ENCODE measurements at regions not wholly inside any gene's neighbourhood (a gene's known extent, or its start where the extent isn't known, plus 50 kb on each side); places are given as distances from the start of the nearest gene placed in this dataset.

GRCh38 chr3:124393340-124393739, 336.9 kb upstream of the UMPS start:
- TF ChIP-seq FOXA1 (IDR thresholded peaks at IDR 0.05) (no peak), GABPA (IDR thresholded peaks at IDR 0.05 in 1 of 2, conservative IDR thresholded peaks at IDR 0.05 in 1 of 2) (no peak), NR2F2 (IDR thresholded peaks at IDR 0.05) (no peak), CTCF (IDR thresholded peaks at IDR 0.05; ENCODE audit: low read depth, low read length, missing input control) (no peak), ATF3 (IDR thresholded peaks at IDR 0.05) (no peak), REST (IDR thresholded peaks at IDR 0.05) (no peak), RAD21 (IDR thresholded peaks at IDR 0.05) (no peak), JUND (IDR thresholded peaks at IDR 0.05) (no peak), HNF4G (IDR thresholded peaks at IDR 0.05) (no peak), MAX (IDR thresholded peaks at IDR 0.05) (no peak), SP1 (IDR thresholded peaks at IDR 0.05) (no peak), RXRA (IDR thresholded peaks at IDR 0.05) (no peak), ZBTB33 (IDR thresholded peaks at IDR 0.05) (no peak), EGR1 (IDR thresholded peaks at IDR 0.05; ENCODE audit: low read depth in 2 of 2) (no peak), HNF4A (conservative IDR thresholded peaks at IDR 0.05) (no peak), FOXA2 (IDR thresholded peaks at IDR 0.05) (no peak), TAF1 (conservative IDR thresholded peaks at IDR 0.05) (no peak), YY1 (IDR thresholded peaks at IDR 0.05) (no peak)
- Histone ChIP-seq H3K4me1 (ENCODE audit: control insufficient read depth in 4 of 4, insufficient read depth in 4 of 4, low read length in 3 of 4) (peaks cover 6 to 38% (median 29%) of the 10 kb centered on the region in 4 donors), H3K27me3 (ENCODE audit: control insufficient read depth in 4 of 4, insufficient read depth in 4 of 4, low read length in 3 of 4) (no peaks in the 10 kb centered on the region), H3K9me3 (ENCODE audit: control insufficient read depth in 4 of 4, low read length in 3 of 4) (no peaks in the 10 kb centered on the region), H3K9ac (ENCODE audit: low read depth in 1 of 2, low read length in 2 of 2) (no peak overlapping the region), H3K4me3 (ENCODE audit: low read depth in 1 of 3, low read length in 3 of 3) (no peak overlapping the region), H3K27ac (ENCODE audit: low read depth in 1 of 2, low read length in 2 of 2) (no peak overlapping the region), H3K36me3 (ENCODE audit: control insufficient read depth in 4 of 4, insufficient read depth in 3 of 4, low read depth in 1 of 4, low read length in 3 of 4) (no peaks in the 10 kb centered on the region)
- WGBS: 39% methylated on average over 2 of the region's 2 CpGs
- no peak for DNase-seq (ENCODE audit: low spot score)

All from liver (tissue), 8 donors.